MCF 10A (cell line): ENCODE measurements at regions not wholly inside any gene's neighbourhood (a gene's known extent, or its start where the extent isn't known, plus 50 kb on each side); places are given as distances from the start of the nearest gene placed in this dataset.

Experiments
- BruUV-seq: library from RNA; stranded (reverse); fragments of 400-500 nt; replicated peaks from 2 replicates; lab custom pipeline; 2021; lab: Mats Ljungman, UMichigan
- CTCF ChIA-PET: fragments of 300-600 bp; sonication (Branson Sonifier 250); formaldehyde crosslinking; extraction: SDS; loops from one replicate; lab custom pipeline; 2021; ENCODE audit warnings: antibody characterized with exemption, inconsistent platforms; lab: Yijun Ruan, JAX
- POLR2A ChIA-PET: fragments of 300-600, 350-650 bp; sonication (Branson Sonifier 250); formaldehyde crosslinking; extraction: SDS; loops from one replicate; lab custom pipeline; 2020; ENCODE audit warnings: antibody characterized with exemption, inconsistent platforms; lab: Yijun Ruan, JAX
- DNase-seq: peaks from one replicate; pipeline ENCODE4 v3.0.0-alpha.2; 2018; ENCODE audit not compliant: unreplicated experiment
- H3K27ac Mint-ChIP-seq: one replicate; pipeline ENCODE4 v1.8.0; 2022; ENCODE audit warnings: mild to moderate bottlenecking, low read depth, mixed read lengths; ENCODE audit not compliant: unreplicated experiment
- H3K27me3 Mint-ChIP-seq: one replicate; pipeline ENCODE4 v1.8.0; 2022; ENCODE audit warnings: mixed read lengths; ENCODE audit not compliant: insufficient read depth, unreplicated experiment
- H3K36me3 Mint-ChIP-seq: one replicate; pipeline ENCODE4 v1.8.0; 2022; ENCODE audit warnings: mild to moderate bottlenecking, moderate library complexity, mixed read lengths; ENCODE audit not compliant: insufficient read depth, unreplicated experiment
- H3K4me1 Mint-ChIP-seq: one replicate; pipeline ENCODE4 v1.8.0; 2022; ENCODE audit warnings: mixed read lengths; ENCODE audit not compliant: insufficient read depth, unreplicated experiment
- H3K4me3 Mint-ChIP-seq: one replicate; pipeline ENCODE4 v1.8.0; 2022; ENCODE audit warnings: mild to moderate bottlenecking, moderate library complexity, mixed read lengths; ENCODE audit not compliant: unreplicated experiment
- H3K9me3 Mint-ChIP-seq: one replicate; pipeline ENCODE4 v1.8.0; 2022; ENCODE audit warnings: mixed read lengths; ENCODE audit not compliant: unreplicated experiment
- CTCF ChIP-seq: fragments of 200-600 bp; IDR thresholded peaks from one replicate; pipeline ENCODE4 v1.8.0; 2022; ENCODE audit warnings: antibody characterized with exemption, mild to moderate bottlenecking; ENCODE audit not compliant: unreplicated experiment
- intact Hi-C: fragments of 100-400 bp; cut with micrococcal nuclease; formaldehyde crosslinking; loops from 2 replicates; pipeline ENCODE4 v1.14.1; 2022

- H3K27ac Mint-ChIP-seq = no peak overlapping the region
- intact Hi-C loops = no loop called here
- H3K36me3 Mint-ChIP-seq = no peaks in the 10 kb centered on the region
- no peak for TF ChIP-seq CTCF
- peaks cover 32% of the 10 kb centered on the region for H3K4me1 Mint-ChIP-seq
- BruUV-seq = no TSS peak
- ChIA-PET POLR2A (no interaction called here), CTCF (no interaction called here)
- H3K4me3 Mint-ChIP-seq = no peak overlapping the region
- no peaks in the 10 kb centered on the region for H3K9me3 Mint-ChIP-seq
- no peaks in the 10 kb centered on the region for H3K27me3 Mint-ChIP-seq
- no peak for DNase-seq
Observed at GRCh38 chr7:41889472-41889871, 186.6 kb upstream of the INHBA start.

GRCh38 chr7:41889040-41889439, 186.2 kb upstream of the INHBA start:
- intact Hi-C loops = no loop called here
- no peaks in the 10 kb centered on the region for H3K36me3 Mint-ChIP-seq
- POLR2A ChIA-PET = no interaction called here
- CTCF ChIA-PET = interaction anchor here (0.6 to 0.8 kb wide), 3 partner anchors 11 to 1656 kb away, joined by 3 read pairs; no protein-coding TSS in a partner anchor
- H3K4me1 Mint-ChIP-seq = peaks cover 32% of the 10 kb centered on the region
- H3K27me3 Mint-ChIP-seq = no peaks in the 10 kb centered on the region
- no peak for TF ChIP-seq CTCF
- H3K4me3 Mint-ChIP-seq = no peak overlapping the region
- BruUV-seq = no TSS peak
- H3K9me3 Mint-ChIP-seq = no peaks in the 10 kb centered on the region
- no peak overlapping the region for H3K27ac Mint-ChIP-seq
- no peak for DNase-seq

GRCh38 chr7:41887416-41887815, 184.5 kb upstream of the INHBA start:
- H3K36me3 Mint-ChIP-seq = no peaks in the 10 kb centered on the region
- no peak overlapping the region for H3K27ac Mint-ChIP-seq
- no TSS peak for BruUV-seq
- no peak overlapping the region for H3K4me3 Mint-ChIP-seq
- intact Hi-C loops = no loop called here
- no peak for DNase-seq
- no peaks in the 10 kb centered on the region for H3K9me3 Mint-ChIP-seq
- ChIA-PET POLR2A (no interaction called here), CTCF (interaction anchor here (0.6 to 0.8 kb wide), 2 partner anchors 13 to 43 kb away, joined by 4 read pairs; no protein-coding TSS in a partner anchor)
- H3K4me1 Mint-ChIP-seq = peaks cover 32% of the 10 kb centered on the region
- H3K27me3 Mint-ChIP-seq = no peaks in the 10 kb centered on the region
- no peak for TF ChIP-seq CTCF

GRCh38 chr7:41886901-41887311, 184.0 kb upstream of the INHBA start:
- Mint-ChIP-seq H3K4me3 (peak overlapping the region; percentile 19), H3K9me3 (no peaks in the 10 kb centered on the region), H3K27me3 (no peaks in the 10 kb centered on the region), H3K27ac (no peak overlapping the region), H3K4me1 (peaks cover 32% of the 10 kb centered on the region), H3K36me3 (no peaks in the 10 kb centered on the region)
- no TSS peak for BruUV-seq
- TF ChIP-seq CTCF = no peak
- POLR2A ChIA-PET = interaction anchor here (1.4 kb wide), 1 partner anchor 17 kb away, joined by 4 read pairs; no protein-coding TSS in a partner anchor
- intact Hi-C loops = no loop called here
- CTCF ChIA-PET = interaction anchor here (0.6 to 1.1 kb wide), 4 partner anchors 14 to 1054 kb away, joined by 3 to 4 read pairs (median 4); no protein-coding TSS in a partner anchor
- peak; percentile 83 for DNase-seq
